Panc1 (cell line): ENCODE measurements at regions not wholly inside any gene's neighbourhood (a gene's known extent, or its start where the extent isn't known, plus 50 kb on each side); places are given as distances from the start of the nearest gene placed in this dataset.

ENCODE experiments used
- ATAC-seq: fragments of 200-7000 bp; cut with Tn5 transposase; 2 replicates; pipeline ENCODE4 v1.9.1; 2020; ENCODE audit warnings: mild to moderate bottlenecking, moderate library complexity
- BruUV-seq: library from RNA; stranded (reverse); fragments of 400-500 nt; replicated peaks from 2 replicates; lab custom pipeline; 2021; lab: Mats Ljungman, UMichigan
- CTCF ChIA-PET: fragments of 300-600 bp; sonication (Branson Sonifier 250); formaldehyde crosslinking; loops from one replicate; lab custom pipeline; 2022; ENCODE audit warnings: antibody characterized with exemption; lab: Charles Lee
- POLR2A ChIA-PET: fragments of 300-600 bp; sonication (Branson Sonifier 250); formaldehyde crosslinking; loops from one replicate; lab custom pipeline; 2022; ENCODE audit warnings: antibody characterized with exemption; lab: Charles Lee
- DNase-seq: peaks from one replicate; pipeline ENCODE4 v3.0.0-alpha.2; 2010; ENCODE audit warnings: low read depth, low spot score
- H3K27ac ChIP-seq: 2 replicates; pipeline ENCODE4 v1.5.1; 2011; ENCODE audit warnings: mild to moderate bottlenecking, low read length, inconsistent platforms
- H3K27me3 ChIP-seq: fragments of 200-500 bp; sonication (Bioruptor generic); 2 replicates; pipeline ENCODE4 v1.6.0; 2014; ENCODE audit warnings: low read length, inconsistent platforms; ENCODE audit not compliant: control insufficient read depth, insufficient read depth
- H3K36me3 ChIP-seq: fragments of 200-500 bp; sonication (Bioruptor generic); 2 replicates; pipeline ENCODE4 v1.5.1; 2014; ENCODE audit warnings: inconsistent platforms, mild to moderate bottlenecking, low read length, moderate library complexity; ENCODE audit not compliant: control insufficient read depth, insufficient read depth
- H3K4me1 ChIP-seq: 2 replicates; pipeline ENCODE4 v1.5.1; 2011; ENCODE audit warnings: inconsistent platforms, mild to moderate bottlenecking, low read length, moderate library complexity; ENCODE audit not compliant: control insufficient read depth, insufficient read depth
- H3K4me3 ChIP-seq, 2 experiments: 2 replicates each; pipeline ENCODE4 v1.5.1; 2011 to 2012; ENCODE audit warnings: low read depth in 2 of 2, low read length in 2 of 2, mild to moderate bottlenecking in 2 of 2, inconsistent platforms in 1 of 2, moderate library complexity in 1 of 2
- H3K9me3 ChIP-seq: fragments of 200-500 bp; sonication (Bioruptor generic); 2 replicates; pipeline ENCODE4 v1.5.1; 2014; ENCODE audit warnings: low read depth, mild to moderate bottlenecking, inconsistent platforms, low read length, moderate library complexity; ENCODE audit not compliant: control insufficient read depth, insufficient read depth
- POLR2AphosphoS5 ChIP-seq: IDR thresholded peaks from 2 replicates; pipeline ENCODE4 v1.6.1; 2012; ENCODE audit warnings: mild to moderate bottlenecking, low read depth, low read length, moderate library complexity
- SIN3A ChIP-seq: IDR thresholded peaks from 2 replicates; pipeline ENCODE4 v1.6.1; 2012; ENCODE audit warnings: low read depth, mild to moderate bottlenecking, low read length, moderate library complexity, borderline replicate concordance; ENCODE audit not compliant: insufficient read depth
- TCF7L2 ChIP-seq: IDR thresholded peaks from 2 replicates; pipeline ENCODE4 v1.6.1; 2011; ENCODE audit warnings: mild to moderate bottlenecking, low read depth, low read length, inconsistent platforms
- in situ Hi-C: cut with HindIII; loops from 2 replicates; pipeline ENCODE4 v1.10.0; 2016; ENCODE audit warnings: low sequenced_read_pairs, low pct_unique_long_range_greater_than_20kb
- intact Hi-C: fragments of 100-400 bp; cut with micrococcal nuclease; formaldehyde crosslinking; loops from one replicate; pipeline ENCODE4 v1.10.0; 2022; ENCODE audit not compliant: unreplicated experiment
- TF ChIP-seq, protein P1 (sequence below): fragments of 450-650 bp; IDR thresholded peaks from 2 replicates; pipeline ENCODE4 v1.5.1; 2017; ENCODE audit warnings: mild to moderate bottlenecking
- TF ChIP-seq, protein P2 (sequence below), 2 experiments: IDR thresholded peaks; 2 replicates each; pipeline ENCODE4 v1.6.1; 2011 to 2012; ENCODE audit warnings: low read depth in 2 of 2, control low read depth in 1 of 2, low read length in 1 of 2, mild to moderate bottlenecking in 1 of 2, moderate library complexity in 1 of 2; ENCODE audit not compliant: insufficient read depth in 1 of 2

DNA sequence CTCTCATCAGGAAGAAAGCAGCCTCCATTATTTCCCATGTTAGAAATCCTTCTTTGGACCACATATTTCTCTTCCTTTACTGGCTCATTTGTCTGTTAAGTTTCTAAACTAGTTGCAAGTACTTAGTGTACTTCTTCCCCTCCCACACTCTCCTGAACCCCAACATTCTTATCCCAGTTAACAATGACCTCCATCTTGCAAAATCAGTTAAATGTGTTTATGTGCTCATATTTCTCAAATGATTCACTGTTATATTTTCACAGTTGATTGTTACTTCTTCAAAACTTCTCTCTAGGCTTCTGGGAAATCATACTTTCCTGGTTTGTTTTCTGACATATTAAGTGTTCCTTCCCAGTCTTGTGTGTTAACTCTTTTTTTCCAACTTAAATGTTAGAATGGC lies 856.9 kb downstream of the EPHA3 start:
- no TSS peak for BruUV-seq
- in situ Hi-C loops (no loop called here), intact Hi-C loops (no loop called here)
- CTCF ChIA-PET, result no interaction called here
- H3K36me3 ChIP-seq, result no peaks in the 10 kb centered on the region
- no peaks in the 10 kb centered on the region for H3K27me3 ChIP-seq
- no peak for DNase-seq
- POLR2A ChIA-PET, result no interaction called here
- H3K9me3 ChIP-seq, result no peaks in the 10 kb centered on the region
- no peak overlapping the region for H3K27ac ChIP-seq
- no peaks in the 10 kb centered on the region for H3K4me1 ChIP-seq
- no peak overlapping the region for H3K4me3 ChIP-seq
- TF ChIP-seq, protein P1, sequence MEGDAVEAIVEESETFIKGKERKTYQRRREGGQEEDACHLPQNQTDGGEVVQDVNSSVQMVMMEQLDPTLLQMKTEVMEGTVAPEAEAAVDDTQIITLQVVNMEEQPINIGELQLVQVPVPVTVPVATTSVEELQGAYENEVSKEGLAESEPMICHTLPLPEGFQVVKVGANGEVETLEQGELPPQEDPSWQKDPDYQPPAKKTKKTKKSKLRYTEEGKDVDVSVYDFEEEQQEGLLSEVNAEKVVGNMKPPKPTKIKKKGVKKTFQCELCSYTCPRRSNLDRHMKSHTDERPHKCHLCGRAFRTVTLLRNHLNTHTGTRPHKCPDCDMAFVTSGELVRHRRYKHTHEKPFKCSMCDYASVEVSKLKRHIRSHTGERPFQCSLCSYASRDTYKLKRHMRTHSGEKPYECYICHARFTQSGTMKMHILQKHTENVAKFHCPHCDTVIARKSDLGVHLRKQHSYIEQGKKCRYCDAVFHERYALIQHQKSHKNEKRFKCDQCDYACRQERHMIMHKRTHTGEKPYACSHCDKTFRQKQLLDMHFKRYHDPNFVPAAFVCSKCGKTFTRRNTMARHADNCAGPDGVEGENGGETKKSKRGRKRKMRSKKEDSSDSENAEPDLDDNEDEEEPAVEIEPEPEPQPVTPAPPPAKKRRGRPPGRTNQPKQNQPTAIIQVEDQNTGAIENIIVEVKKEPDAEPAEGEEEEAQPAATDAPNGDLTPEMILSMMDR, result no peak
- TF ChIP-seq POLR2AphosphoS5 (no peak), SIN3A (no peak), TCF7L2 (no peak)
- TF ChIP-seq, protein P2, sequence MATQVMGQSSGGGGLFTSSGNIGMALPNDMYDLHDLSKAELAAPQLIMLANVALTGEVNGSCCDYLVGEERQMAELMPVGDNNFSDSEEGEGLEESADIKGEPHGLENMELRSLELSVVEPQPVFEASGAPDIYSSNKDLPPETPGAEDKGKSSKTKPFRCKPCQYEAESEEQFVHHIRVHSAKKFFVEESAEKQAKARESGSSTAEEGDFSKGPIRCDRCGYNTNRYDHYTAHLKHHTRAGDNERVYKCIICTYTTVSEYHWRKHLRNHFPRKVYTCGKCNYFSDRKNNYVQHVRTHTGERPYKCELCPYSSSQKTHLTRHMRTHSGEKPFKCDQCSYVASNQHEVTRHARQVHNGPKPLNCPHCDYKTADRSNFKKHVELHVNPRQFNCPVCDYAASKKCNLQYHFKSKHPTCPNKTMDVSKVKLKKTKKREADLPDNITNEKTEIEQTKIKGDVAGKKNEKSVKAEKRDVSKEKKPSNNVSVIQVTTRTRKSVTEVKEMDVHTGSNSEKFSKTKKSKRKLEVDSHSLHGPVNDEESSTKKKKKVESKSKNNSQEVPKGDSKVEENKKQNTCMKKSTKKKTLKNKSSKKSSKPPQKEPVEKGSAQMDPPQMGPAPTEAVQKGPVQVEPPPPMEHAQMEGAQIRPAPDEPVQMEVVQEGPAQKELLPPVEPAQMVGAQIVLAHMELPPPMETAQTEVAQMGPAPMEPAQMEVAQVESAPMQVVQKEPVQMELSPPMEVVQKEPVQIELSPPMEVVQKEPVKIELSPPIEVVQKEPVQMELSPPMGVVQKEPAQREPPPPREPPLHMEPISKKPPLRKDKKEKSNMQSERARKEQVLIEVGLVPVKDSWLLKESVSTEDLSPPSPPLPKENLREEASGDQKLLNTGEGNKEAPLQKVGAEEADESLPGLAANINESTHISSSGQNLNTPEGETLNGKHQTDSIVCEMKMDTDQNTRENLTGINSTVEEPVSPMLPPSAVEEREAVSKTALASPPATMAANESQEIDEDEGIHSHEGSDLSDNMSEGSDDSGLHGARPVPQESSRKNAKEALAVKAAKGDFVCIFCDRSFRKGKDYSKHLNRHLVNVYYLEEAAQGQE (IDR thresholded peaks at IDR 0.05; ENCODE audit: insufficient read depth in 1 of 2, low read depth in 2 of 2, low read length in 1 of 2), result no peak
- no peak for ATAC-seq

DNA sequence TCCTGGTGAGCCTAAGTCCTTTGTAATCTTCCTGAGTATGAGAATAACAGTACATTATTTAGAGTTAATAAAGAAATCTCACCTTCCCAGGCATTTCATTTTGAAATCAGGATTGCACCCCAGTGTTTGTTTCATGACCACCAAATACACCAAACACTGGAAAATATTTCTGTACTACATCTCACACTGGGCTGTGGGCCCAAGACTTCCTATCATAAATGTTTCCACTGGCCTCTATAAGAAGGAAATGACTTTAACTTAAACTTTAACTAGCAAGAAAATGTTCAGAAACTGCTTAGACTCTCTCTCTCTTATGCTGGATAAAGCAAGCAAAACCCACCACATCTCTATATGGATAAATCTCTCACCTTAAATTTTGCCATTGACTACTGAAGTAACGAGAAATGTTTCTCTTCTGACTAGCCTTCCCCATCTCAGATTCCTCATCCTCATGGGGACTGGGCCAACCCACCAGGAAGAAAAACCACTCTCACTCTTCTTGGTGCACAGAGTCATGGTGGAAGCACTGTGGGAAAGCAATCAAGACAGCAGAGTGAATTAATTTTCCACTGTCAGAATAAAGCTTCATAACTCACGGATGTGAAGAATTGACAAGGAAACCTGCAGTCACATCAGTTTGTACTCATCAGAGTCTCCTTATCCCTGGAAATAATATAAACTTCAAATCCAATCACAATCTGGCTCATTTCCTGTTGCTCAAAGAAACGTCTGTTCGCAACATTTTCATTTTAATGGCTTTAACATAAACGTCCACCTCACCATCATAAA lies 859.6 kb downstream of the EPHA3 start:
- ChIA-PET CTCF (no interaction called here), POLR2A (no interaction called here)
- Histone ChIP-seq H3K9me3 (no peaks in the 10 kb centered on the region), H3K4me3 (no peak overlapping the region), H3K4me1 (no peaks in the 10 kb centered on the region), H3K27ac (no peak overlapping the region), H3K27me3 (no peaks in the 10 kb centered on the region), H3K36me3 (no peaks in the 10 kb centered on the region)
- in situ Hi-C loops (no loop called here), intact Hi-C loops (no loop called here)
- ATAC-seq (no peak), DNase-seq (no peak)
- BruUV-seq, result no TSS peak
- TF ChIP-seq, protein P2 (IDR thresholded peaks at IDR 0.05; ENCODE audit: insufficient read depth in 1 of 2, low read depth in 2 of 2, low read length in 1 of 2), result no peak
- no peak for TF ChIP-seq POLR2AphosphoS5
- TF ChIP-seq, protein P1, result no peak
- TF ChIP-seq TCF7L2, result no peak
- TF ChIP-seq SIN3A, result no peak
